ENCODE measurements at regions not wholly inside any gene's neighbourhood (a gene's known extent, or its start where the extent isn't known, plus 50 kb on each side); places are given as distances from the start of the nearest gene placed in this dataset.
"Not testable (repeated sequence)": the region's sequence is repeated elsewhere in the genome, so short reads cannot be mapped to it uniquely, and the experiment has no call there.

DNA sequence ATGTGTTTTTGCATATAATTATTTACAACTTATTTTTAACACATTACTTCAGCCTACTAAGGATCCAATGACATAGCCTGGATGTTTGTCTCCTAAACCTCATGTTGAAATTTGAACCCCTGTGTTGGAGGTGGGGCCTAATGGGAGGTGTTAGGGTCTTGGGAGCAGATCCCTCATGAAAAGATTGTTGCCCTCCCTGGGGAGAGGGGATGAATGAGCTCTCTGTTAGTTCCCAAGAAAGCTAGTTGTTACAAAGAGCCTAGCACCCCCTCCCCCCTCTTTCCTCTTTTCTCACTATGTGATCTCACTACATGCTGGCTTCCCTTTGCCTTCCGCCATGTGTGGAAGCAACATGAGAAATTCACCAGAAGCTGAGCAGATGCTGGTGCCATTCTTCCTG, 196.1 kb downstream of the SPATA31A1 start:
- H3K9me3 ChIP-seq (replicated peaks; ENCODE audit: control insufficient read depth, insufficient read depth, low read length); H4K20me1 ChIP-seq (ENCODE audit: control insufficient read depth, insufficient read depth); H3K4me1 ChIP-seq (ENCODE audit: control insufficient read depth, insufficient read depth, low read length); intact Hi-C loops (cut with micrococcal nuclease; ENCODE audit: unreplicated experiment); CTCF ChIA-PET; H3K9ac ChIP-seq (ENCODE audit: control insufficient read depth, insufficient read depth, low read length); BruUV-seq (replicated peaks); DNase-seq (ENCODE audit: low read depth, low spot score); H3K27ac ChIP-seq (ENCODE audit: control insufficient read depth, insufficient read depth); POLR2A ChIA-PET; H3K36me3 ChIP-seq (ENCODE audit: control insufficient read depth in 2 of 2, insufficient read depth in 2 of 2, low read length in 1 of 2); H3K79me2 ChIP-seq (ENCODE audit: control insufficient read depth, insufficient read depth, low read length); H3K4me2 ChIP-seq (ENCODE audit: control insufficient read depth, insufficient read depth); in situ Hi-C loops (cut with MboI); FAIRE-seq; ATAC-seq; SMC1A ChIA-PET (ENCODE audit: uncharacterized antibody, unreplicated experiment); H3K4me3 ChIP-seq; H3K27me3 ChIP-seq (replicated peaks in 1 of 2; ENCODE audit: control insufficient read depth in 2 of 2, insufficient read depth in 2 of 2, low read length in 1 of 2); RAD21 ChIA-PET (ENCODE audit: unreplicated experiment); H2AFZ ChIP-seq (ENCODE audit: control insufficient read depth, low read depth, low read length): not testable (repeated sequence)
- 91% methylated on average over 1 of the region's 1 CpG for WGBS (ENCODE audit: insufficient coverage, insufficient replicate concordance, low lambda C conversion rate, missing lambda C conversion rate)

DNA sequence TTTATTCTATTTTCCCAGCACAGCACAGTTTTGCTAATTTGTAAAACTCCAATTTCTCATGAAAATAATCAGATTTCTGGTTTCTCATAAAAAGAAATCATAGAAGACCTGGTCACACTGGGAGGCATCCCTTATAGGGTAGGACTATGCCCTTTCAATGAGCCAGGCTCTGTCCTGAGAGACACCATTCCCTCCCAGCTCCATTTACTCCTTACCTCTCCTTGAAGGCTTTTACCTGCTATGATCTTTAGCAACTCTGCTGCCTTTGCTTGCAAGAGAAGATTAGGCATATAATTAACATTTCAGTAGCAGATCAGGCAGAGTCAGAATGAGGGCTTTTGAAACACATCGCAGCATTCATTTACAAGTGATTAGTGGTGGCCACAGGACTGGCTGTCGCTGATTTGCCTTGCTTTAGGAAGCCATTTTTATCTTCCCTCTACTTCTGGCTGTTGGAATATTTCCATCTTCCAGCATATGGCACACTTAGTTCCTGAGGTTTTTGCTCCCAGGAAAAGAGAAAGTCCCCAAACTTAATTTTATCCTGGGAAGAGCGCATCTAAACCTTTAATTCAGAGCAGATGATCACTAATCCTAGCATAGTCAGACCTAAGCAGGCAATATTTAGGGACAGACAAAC, 196.9 kb downstream of the SPATA31A1 start:
- not testable (repeated sequence) for BruUV-seq (replicated peaks)

DNA sequence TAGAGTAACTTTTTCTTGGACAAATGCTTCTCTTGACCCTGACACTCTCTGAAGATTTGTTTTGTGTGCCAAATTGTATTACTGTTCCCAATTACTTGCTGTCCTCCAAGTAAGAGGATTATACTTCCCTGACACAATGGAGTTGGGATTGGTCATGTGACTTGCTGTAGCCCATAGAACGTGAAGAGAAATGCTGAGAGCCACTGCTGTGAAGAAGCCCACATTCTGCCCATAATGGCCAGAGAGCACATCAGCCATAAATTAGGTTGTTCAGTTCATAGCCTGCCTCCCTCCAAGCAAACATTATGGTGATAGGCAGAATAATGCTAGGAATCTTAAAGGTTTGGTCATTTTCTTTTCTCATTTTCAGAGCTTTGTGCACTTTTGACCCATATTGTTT, 198.9 kb downstream of the SPATA31A1 start:
- intact Hi-C loops (cut with micrococcal nuclease; ENCODE audit: unreplicated experiment); ATAC-seq; H3K79me2 ChIP-seq (ENCODE audit: control insufficient read depth, insufficient read depth, low read length); H3K9me3 ChIP-seq (replicated peaks; ENCODE audit: control insufficient read depth, insufficient read depth, low read length); H3K27me3 ChIP-seq (replicated peaks in 1 of 2; ENCODE audit: control insufficient read depth in 2 of 2, insufficient read depth in 2 of 2, low read length in 1 of 2); H3K27ac ChIP-seq (ENCODE audit: control insufficient read depth, insufficient read depth); RAD21 ChIA-PET (ENCODE audit: unreplicated experiment); DNase-seq (ENCODE audit: low read depth, low spot score); H3K4me1 ChIP-seq (ENCODE audit: control insufficient read depth, insufficient read depth, low read length); BruUV-seq (replicated peaks); H3K36me3 ChIP-seq (ENCODE audit: control insufficient read depth in 2 of 2, insufficient read depth in 2 of 2, low read length in 1 of 2); in situ Hi-C loops (cut with MboI); H3K4me2 ChIP-seq (ENCODE audit: control insufficient read depth, insufficient read depth); SMC1A ChIA-PET (ENCODE audit: uncharacterized antibody, unreplicated experiment); CTCF ChIA-PET; POLR2A ChIA-PET; H2AFZ ChIP-seq (ENCODE audit: control insufficient read depth, low read depth, low read length); FAIRE-seq; H4K20me1 ChIP-seq (ENCODE audit: control insufficient read depth, insufficient read depth); H3K4me3 ChIP-seq; H3K9ac ChIP-seq (ENCODE audit: control insufficient read depth, insufficient read depth, low read length): not testable (repeated sequence)
- 33% methylated on average over 1 of the region's 1 CpG for WGBS (ENCODE audit: insufficient coverage, insufficient replicate concordance, low lambda C conversion rate, missing lambda C conversion rate)

More for the DNA sequence above, 196.9 kb downstream of the SPATA31A1 start:
- H3K27ac ChIP-seq (ENCODE audit: control insufficient read depth, insufficient read depth); H3K36me3 ChIP-seq (ENCODE audit: control insufficient read depth in 2 of 2, insufficient read depth in 2 of 2, low read length in 1 of 2); H2AFZ ChIP-seq (ENCODE audit: control insufficient read depth, low read depth, low read length); CTCF ChIA-PET; intact Hi-C loops (cut with micrococcal nuclease; ENCODE audit: unreplicated experiment); H4K20me1 ChIP-seq (ENCODE audit: control insufficient read depth, insufficient read depth); in situ Hi-C loops (cut with MboI); RAD21 ChIA-PET (ENCODE audit: unreplicated experiment); SMC1A ChIA-PET (ENCODE audit: uncharacterized antibody, unreplicated experiment); H3K9ac ChIP-seq (ENCODE audit: control insufficient read depth, insufficient read depth, low read length); FAIRE-seq; ATAC-seq; H3K4me2 ChIP-seq (ENCODE audit: control insufficient read depth, insufficient read depth); POLR2A ChIA-PET; H3K4me1 ChIP-seq (ENCODE audit: control insufficient read depth, insufficient read depth, low read length); H3K79me2 ChIP-seq (ENCODE audit: control insufficient read depth, insufficient read depth, low read length); DNase-seq (ENCODE audit: low read depth, low spot score); H3K9me3 ChIP-seq (replicated peaks; ENCODE audit: control insufficient read depth, insufficient read depth, low read length); H3K4me3 ChIP-seq; H3K27me3 ChIP-seq (replicated peaks in 1 of 2; ENCODE audit: control insufficient read depth in 2 of 2, insufficient read depth in 2 of 2, low read length in 1 of 2): not testable (repeated sequence)
- 56% methylated on average over 3 of the region's 3 CpGs for WGBS (ENCODE audit: insufficient coverage, insufficient replicate concordance, low lambda C conversion rate, missing lambda C conversion rate)

All from GM12878 (cell line).